K562 (cell line): ENCODE measurements at regions not wholly inside any gene's neighbourhood (a gene's known extent, or its start where the extent isn't known, plus 50 kb on each side); places are given as distances from the start of the nearest gene placed in this dataset.

Experiments
- CBFB ChIP-seq: sonication (generic); formaldehyde crosslinking; IDR thresholded peaks from 2 replicates; pipeline ENCODE4 v1.4.0; 2020; ENCODE audit warnings: mild to moderate bottlenecking, missing genetic modification reagents
- CHD1 ChIP-seq: fragments of 200-600 bp; sonication (generic); IDR thresholded peaks from one replicate; pipeline ENCODE4 v1.6.1; 2012; ENCODE audit warnings: mild to moderate bottlenecking, moderate library complexity, low read length, inconsistent platforms
- CREB1 ChIP-seq, 2 experiments: sonication (generic) in 1 of 2; formaldehyde crosslinking in 1 of 2; IDR thresholded peaks; 2 replicates each; pipeline versions ENCODE4 v1.6.1 to v1.8.0; 2012 to 2022; ENCODE audit warnings: inconsistent platforms in 1 of 2, mild to moderate bottlenecking in 1 of 2, missing genetic modification reagents in 1 of 2, moderate library complexity in 1 of 2
- CTCF ChIP-seq, 3 experiments: IDR thresholded peaks in 2 of 3; conservative IDR thresholded peaks in 1 of 3; 2 replicates each; pipeline ENCODE4 v1.5.1; 2011 to 2012; ENCODE audit warnings: low read length in 3 of 3, mild to moderate bottlenecking in 3 of 3, control low read depth in 2 of 3, improper control_type of control experiment in 1 of 3, inconsistent platforms in 1 of 3, low read depth in 1 of 3, mixed read lengths in 1 of 3, moderate library complexity in 1 of 3; ENCODE audit not compliant: insufficient read depth in 2 of 3
- EP300 ChIP-seq: IDR thresholded peaks from 2 replicates; pipeline ENCODE4 v1.6.1; 2012; ENCODE audit warnings: low read length, improper control_type of control experiment
- HDAC6 ChIP-seq: IDR thresholded peaks from 2 replicates; pipeline ENCODE4 v1.6.1; 2012; ENCODE audit warnings: low read depth, mild to moderate bottlenecking, control low read depth, inconsistent platforms, low read length, moderate library complexity
- MAZ ChIP-seq, 2 experiments: fragments of 450-650 bp in 1 of 2; sonication (generic) in 1 of 2; formaldehyde crosslinking; IDR thresholded peaks in 1 of 2; conservative IDR thresholded peaks in 1 of 2; 2 replicates each; pipeline versions ENCODE4 v1.4.0 to v1.5.0; 2020; ENCODE audit warnings: mild to moderate bottlenecking in 1 of 2, missing genetic modification reagents in 1 of 2
- NFYB ChIP-seq: IDR thresholded peaks from 2 replicates; pipeline ENCODE4 v1.6.1; 2011; ENCODE audit warnings: mild to moderate bottlenecking, moderate library complexity; ENCODE audit not compliant: insufficient read length; ENCODE audit errors: extremely low read depth
- POLR2A ChIP-seq: fragments of 450-650 bp; conservative IDR thresholded peaks from 2 replicates; pipeline ENCODE4 v1.6.1; 2016
- SMAD1 ChIP-seq: fragments of 150-350 bp; IDR thresholded peaks from 2 replicates; pipeline ENCODE4 v1.6.1; 2014; ENCODE audit warnings: low read length, low read depth; ENCODE audit not compliant: partially characterized antibody
- SRF ChIP-seq, 2 experiments: fragments of 250-450, 450-650 bp in 1 of 2; sonication (Bioruptor Pico) in 1 of 2; sonication (generic) in 1 of 2; formaldehyde crosslinking; IDR thresholded peaks; 2 replicates each; pipeline versions ENCODE4 v1.5.0 to v1.5.1; 2020 to 2022; ENCODE audit warnings: mild to moderate bottlenecking in 1 of 2, missing genetic modification reagents in 1 of 2
- TFAM ChIP-seq: fragments of 250-450 bp; sonication (Bioruptor Pico); conservative IDR thresholded peaks from 2 replicates; pipeline ENCODE4 v1.5.0; 2021; ENCODE audit warnings: mild to moderate bottlenecking, moderate library complexity
- TRIM25 ChIP-seq: fragments of 450-650 bp; IDR thresholded peaks from 2 replicates; pipeline ENCODE4 v1.7.0; 2016; ENCODE audit warnings: borderline replicate concordance
- U2AF1 ChIP-seq: fragments of 200-400 bp; formaldehyde crosslinking; optimal IDR thresholded peaks from 2 replicates; pipeline ENCODE3; 2017; ENCODE audit warnings: mild to moderate bottlenecking, low read depth, low read length, moderate library complexity

DNA sequence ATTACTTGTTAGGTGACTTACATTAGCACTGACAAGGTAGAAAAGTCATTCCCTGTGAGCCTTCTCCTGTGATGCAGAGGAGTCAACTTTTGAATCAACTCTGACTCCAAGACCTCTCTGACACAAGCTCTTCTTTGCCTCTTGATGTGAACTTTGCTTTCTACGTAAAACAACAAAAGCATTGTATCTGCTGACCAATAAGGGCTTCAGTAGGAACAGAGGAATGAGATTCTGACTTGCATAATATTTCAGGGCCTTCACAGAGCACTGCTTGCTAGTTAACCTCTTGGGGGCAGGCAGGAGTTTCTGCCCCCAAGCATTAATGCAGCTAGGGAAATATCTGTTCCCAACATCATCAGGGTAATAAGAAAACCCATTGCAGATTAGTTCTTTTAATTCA is 791.5 kb downstream of the BCL11A start:
- TF ChIP-seq POLR2A (no peak), CBFB (no peak), U2AF1 (no peak), TFAM (CRISPR knock-in tag) (no peak), HDAC6 (no peak), CREB1 (IDR thresholded peaks at IDR 0.05) (no peak), CREB1 (CRISPR knock-in tag; IDR thresholded peaks at IDR 0.05) (no peak), SRF (CRISPR knock-in tag; IDR thresholded peaks at IDR 0.05) (no peak), CTCF (IDR thresholded peaks at IDR 0.05 in 2 of 3, conservative IDR thresholded peaks at IDR 0.05 in 1 of 3; ENCODE audit: insufficient read depth in 2 of 3, low read depth in 1 of 3, low read length in 3 of 3) (no peak), NFYB (no peak), SMAD1 (no peak), TRIM25 (no peak), CHD1 (no peak), EP300 (no peak), MAZ (CRISPR knock-in tag; conservative IDR thresholded peaks at IDR 0.05 in 1 of 2, IDR thresholded peaks at IDR 0.05 in 1 of 2) (no peak)
